ENCODE measurements at regions not wholly inside any gene's neighbourhood (a gene's known extent, or its start where the extent isn't known, plus 50 kb on each side); places are given as distances from the start of the nearest gene placed in this dataset.

GRCh38 chr3:72338082-72338941 is 509.9 kb downstream of the SHQ1 start:
- DNase-seq: no peak

DNA sequence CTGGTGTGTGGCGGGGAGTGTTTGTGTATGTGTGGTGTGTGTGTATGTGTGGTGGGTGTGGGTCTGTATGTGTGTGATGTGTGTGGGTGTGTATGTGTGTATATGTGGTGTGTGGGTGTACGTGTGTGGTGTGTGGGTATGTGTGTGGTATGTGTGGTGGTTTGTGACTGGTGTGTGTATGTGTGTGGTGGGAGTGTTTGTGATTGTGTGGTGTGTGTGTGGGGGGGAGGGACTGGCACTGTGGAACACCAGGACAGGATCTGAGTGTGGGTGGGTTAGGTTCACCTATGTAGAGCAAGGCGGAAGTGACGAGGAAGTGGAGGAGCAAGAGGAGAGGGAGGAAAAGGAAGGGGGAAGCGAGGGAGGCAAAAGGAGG is 510.8 kb downstream of the SHQ1 start:
- DNase-seq: no peak

DNA sequence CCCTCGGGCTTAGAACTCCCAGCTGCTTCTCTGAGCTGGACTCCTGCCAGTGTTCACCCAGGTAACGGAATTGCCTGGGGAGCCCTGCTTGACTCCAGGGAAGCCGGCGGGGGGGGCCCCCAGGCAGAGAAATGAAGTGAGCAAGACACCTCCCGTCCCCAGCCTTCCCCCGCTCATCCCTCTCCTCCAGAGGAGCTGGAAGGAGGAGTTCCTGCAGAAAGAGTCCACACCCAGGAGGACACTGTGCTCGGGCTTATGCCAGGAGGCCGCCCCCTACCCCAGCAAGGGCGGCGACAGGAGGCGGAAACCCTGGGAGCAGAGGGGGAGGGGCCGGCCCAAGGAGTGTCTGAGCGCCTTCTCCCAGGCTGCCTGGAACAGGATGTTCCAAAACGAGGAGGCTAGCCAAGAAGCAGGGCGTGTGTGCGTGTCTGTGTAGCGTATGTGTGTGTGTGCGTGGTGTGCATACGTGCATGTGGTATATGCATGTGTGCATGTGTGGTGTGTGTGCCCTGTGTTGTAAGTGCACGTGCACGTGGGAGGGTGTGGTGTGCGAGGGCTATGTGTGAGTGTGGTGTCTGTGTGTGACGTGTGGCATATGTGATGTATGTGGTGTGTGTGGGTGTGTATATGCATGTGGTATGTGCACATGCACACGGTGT is 511.3 kb downstream of the SHQ1 start:
- no peak for DNase-seq

DNA sequence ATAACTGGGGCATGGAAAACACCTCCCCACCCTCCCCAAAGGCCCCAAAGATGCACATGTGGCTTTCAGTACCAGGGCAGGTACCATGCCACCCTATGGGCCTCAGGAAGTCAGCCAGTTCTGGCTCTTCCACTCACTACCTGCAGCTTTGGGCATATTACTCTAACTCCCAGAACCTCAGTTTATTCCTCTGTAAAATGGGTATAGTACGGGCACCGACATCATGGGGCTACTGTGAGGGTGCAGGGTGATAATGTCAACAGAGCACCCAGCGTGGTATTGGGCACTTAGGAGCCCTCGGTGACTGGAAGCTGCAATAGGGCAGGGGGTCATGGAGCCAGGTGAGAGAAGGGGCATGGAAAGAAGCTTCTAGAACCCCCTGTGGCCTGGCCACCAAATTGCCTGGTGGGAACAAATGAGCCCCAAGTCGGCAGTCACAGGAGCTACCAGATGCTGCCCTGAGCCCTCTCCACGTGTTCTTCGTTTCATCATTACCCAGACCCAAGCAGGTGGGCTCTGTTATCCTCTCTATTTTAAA is 512.1 kb downstream of the SHQ1 start:
- DNase-seq: no peak

DNA sequence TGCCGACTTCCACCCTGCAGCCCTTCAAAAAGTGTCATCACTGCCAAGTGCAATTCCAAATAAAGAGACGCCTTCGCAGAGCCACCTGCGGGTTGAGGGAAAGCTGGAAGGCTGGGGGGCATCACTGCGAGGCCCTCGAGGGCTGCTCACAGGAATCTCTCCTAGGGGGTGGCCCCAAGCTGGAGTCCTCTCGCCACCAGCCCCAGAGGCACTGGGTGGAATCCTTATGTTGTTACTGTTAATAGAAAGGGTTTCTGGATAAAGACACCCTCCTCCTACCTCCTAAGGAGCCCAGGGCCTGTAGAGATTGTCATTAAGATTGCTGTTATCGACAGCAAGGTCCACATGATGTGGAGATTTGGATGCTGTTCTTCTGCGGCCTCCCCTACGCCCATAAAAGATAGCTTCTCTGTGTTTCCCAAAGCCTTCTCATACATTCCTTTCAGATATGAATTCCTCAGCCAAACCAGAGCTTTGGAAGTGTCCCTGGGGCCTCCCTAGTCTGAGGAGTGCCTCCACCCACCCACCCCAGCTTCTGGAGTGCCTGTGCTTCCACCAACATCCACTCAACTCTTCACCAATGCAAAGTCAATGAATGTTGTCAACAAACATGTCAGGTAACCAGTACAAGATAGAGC is 512.7 kb downstream of the SHQ1 start:
- no peak for DNase-seq

DNA sequence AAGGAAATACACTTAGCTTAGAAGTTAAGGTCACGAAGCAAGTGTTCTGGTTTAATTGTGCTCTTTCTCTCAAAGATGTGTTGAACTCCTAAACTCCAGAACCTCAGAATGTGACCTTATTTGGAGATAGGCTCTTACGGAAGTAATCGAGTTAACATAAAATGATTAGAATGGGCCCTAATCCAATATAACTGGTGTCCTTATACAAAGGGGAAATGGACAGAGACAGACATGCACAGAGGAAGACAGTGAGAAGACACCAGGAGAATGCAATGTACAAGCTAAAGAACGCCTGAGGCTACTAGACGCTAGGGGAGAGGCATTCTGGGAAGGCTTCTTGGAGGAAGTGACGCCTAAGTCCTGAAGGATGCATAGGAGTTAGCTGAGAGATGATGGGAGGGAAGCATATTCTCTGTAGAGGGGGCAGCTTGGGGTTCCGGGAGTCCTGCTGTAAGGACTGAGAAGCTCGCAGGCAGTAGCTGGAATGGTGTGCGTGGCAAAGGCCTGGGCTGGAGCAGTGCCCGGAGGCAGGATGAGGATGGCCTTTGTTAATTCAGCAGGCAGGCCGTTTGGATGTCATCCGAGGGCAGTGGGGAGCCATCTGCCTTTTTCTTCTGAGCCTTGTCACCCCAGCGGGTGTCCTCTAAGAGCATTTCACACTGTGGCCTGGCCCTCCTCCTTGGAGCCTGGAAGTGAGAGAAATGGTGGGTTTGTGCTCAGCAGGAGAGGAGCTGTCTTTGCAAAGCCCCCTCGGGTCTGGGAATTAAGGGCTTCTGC is 513.4 kb downstream of the SHQ1 start:
- no peak for DNase-seq

- no peak for DNase-seq
These were observed 515.6 kb downstream of the SHQ1 start for GRCh38 chr3:72332689-72333088.

GRCh38 chr3:72332036-72332435 is 516.2 kb downstream of the SHQ1 start:
- no peak for DNase-seq

- no peak for DNase-seq
These were observed 517.2 kb downstream of the SHQ1 start for GRCh38 chr3:72331076-72331475.

GRCh38 chr3:72329354-72329753 is 518.9 kb downstream of the SHQ1 start:
- no peak for DNase-seq

- DNase-seq: no peak
These were observed 519.4 kb downstream of the SHQ1 start for GRCh38 chr3:72328755-72329277.

- DNase-seq: no peak
These were observed 521.2 kb downstream of the SHQ1 start for GRCh38 chr3:72327008-72327407.

GRCh38 chr3:72324253-72324811 is 523.9 kb downstream of the SHQ1 start:
- DNase-seq: no peak

DNA sequence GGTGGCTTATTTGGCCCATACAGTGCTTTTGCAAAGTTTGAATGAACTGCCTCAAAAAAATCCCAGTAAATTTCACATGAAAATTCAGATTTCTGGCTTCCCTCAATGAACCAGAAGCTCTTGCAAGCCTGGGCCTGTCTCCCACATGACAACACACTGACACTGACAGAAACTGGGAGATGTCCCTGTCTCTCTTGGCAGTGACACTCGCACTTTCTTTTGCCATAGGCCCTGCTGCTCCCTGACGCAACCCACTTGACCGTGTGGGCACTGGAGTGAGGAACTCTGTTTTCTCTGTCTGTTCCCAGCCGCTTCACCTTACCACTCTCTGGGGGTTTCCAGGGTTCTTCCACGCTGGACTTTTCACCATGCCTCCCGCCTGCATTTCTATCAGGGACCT is 524.5 kb downstream of the SHQ1 start:
- no peak for DNase-seq

DNA sequence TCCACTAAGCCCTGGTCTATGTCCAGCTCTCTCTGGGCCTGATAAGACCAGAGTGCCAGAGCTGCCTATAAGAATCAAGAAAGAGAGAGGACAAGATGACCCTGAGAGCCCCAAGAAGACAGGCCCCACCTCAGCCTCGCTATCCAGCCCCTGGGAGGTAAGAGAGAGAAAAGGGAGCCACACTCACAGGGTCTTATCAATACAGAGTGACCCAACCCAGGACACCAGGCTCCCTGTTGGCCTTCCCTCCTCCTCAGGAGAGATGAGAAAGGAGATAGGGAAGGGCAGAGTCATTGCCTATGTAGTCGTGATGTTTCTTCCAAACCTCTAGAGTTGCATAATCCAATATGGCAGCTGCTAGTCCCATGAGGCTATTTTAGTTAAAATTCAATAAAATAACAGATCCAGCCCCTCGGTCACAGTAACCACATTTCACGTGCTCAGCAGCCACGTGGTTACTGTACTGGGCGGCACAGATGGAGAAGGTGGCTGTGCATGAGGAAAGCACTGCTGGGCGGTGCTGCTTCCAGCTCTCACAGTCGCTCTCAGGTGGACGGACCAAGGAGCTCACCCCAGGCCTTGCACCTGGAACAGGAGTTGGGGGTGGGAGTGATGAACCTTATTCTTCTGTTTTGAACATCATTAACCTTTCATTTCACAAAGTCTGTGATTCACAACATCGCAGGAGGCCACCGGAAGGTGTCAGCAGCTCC is 525.8 kb downstream of the SHQ1 start:
- DNase-seq: no peak

GRCh38 chr3:72320955-72321303 is 527.3 kb downstream of the SHQ1 start:
- DNase-seq: no peak

DNA sequence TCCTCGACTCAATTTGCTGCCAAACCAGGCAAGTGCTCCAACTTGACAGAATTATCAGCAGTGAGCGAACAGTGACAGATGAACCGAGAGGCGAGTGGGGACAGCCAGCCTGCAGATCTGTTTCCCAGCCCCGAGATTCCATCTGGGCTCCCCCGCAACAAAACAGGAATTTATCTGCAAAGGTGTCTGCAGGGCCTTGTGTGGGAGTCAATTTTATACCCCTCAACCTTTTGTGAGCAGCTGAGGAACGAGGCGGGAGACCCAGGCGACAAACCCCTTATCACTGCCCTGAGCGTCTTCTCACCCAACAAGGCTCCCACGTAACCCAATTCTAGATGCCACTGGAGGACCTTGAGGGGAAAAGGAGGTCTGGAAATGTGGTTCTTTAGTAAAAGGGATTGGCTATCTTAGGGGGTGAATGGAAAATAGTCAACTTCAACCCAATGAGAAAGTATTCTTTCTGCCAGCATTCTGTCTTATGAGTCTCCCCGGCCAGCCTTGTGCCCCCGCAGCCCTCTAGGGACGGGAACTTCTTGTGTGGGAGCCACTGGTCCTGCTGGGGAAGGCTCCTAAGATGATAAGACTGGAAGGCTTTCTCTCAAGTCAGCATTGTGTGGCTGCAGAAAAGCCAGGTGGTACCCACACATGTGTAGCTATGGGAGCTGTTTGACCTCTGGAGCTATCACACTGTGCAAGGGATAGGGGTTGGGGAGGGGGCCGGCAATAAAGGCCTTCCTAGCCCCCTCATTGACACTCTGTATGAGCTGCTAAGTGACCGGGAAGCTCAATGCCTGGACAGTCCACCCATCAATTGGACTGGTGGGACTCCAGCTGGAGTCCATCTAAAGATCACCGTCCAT is 527.9 kb downstream of the SHQ1 start:
- no peak for DNase-seq

- no peak for DNase-seq
These were observed 528.8 kb downstream of the SHQ1 start for GRCh38 chr3:72319194-72320094.

- no peak for DNase-seq
These were observed 529.6 kb downstream of the SHQ1 start for GRCh38 chr3:72318504-72319193.
